HG03439 (cell line): ENCODE measurements at regions not wholly inside any gene's neighbourhood (a gene's known extent, or its start where the extent isn't known, plus 50 kb on each side); places are given as distances from the start of the nearest gene placed in this dataset.
"Not testable (repeated sequence)": the region's sequence is repeated elsewhere in the genome, so short reads cannot be mapped to it uniquely, and the experiment has no call there.

Source experiments
- ATAC-seq: cut with Tn5 transposase; IDR thresholded peaks from one replicate; pipeline ENCODE4 v1.9.1; 2021; ENCODE audit warnings: mild to moderate bottlenecking, moderate library complexity; ENCODE audit not compliant: unreplicated experiment

DNA sequence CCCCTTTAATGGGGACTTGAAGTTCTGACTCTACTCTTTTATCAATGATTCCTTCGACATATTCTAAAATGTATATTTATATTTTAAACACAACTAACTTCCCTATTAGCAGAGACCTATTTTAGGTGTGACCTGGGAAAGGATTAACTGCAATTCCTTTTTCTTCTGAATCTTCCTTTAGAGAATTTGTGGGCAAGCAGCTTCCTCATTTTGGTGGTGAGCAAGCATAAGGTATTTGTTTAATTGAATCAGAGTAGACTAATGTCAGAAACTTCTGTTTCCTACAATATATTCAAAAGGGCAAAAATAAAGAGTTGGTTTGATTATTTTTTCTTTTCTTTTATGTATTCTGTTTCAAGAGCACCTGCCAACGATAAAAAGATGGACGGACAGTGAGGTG, 237.0 kb downstream of the IKZF2 start:
- ATAC-seq = no peak

DNA sequence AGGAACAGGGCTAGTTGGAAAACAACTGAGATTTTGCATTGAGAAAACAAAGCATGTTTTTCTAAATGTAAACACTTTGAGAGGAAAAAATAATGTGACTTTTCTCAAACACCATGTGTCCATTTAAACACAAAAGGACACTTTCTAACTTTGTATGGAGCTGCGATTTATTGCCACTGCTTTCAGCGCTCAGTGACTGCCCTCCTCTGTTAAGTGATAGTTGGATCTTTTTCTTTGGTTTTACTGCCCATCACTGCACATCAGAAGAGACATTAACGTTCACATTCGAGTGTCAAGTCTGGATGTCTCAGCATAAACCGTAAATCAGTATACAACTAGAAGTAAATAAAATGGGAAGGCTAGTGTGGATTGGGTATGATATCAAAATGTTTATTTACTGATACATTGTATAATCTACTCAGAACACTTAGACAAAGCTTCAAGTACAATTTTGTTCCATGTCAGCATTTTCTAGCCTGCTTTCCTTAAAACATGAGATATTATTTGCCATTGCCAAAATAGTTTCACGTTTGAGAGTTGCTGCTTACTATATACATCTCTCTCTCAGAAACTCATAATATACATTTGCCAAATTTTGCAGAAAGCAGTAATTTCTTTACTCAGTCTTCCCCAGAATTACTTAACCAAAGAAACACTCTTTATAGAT, 237.6 kb downstream of the IKZF2 start:
- no peak for ATAC-seq

DNA sequence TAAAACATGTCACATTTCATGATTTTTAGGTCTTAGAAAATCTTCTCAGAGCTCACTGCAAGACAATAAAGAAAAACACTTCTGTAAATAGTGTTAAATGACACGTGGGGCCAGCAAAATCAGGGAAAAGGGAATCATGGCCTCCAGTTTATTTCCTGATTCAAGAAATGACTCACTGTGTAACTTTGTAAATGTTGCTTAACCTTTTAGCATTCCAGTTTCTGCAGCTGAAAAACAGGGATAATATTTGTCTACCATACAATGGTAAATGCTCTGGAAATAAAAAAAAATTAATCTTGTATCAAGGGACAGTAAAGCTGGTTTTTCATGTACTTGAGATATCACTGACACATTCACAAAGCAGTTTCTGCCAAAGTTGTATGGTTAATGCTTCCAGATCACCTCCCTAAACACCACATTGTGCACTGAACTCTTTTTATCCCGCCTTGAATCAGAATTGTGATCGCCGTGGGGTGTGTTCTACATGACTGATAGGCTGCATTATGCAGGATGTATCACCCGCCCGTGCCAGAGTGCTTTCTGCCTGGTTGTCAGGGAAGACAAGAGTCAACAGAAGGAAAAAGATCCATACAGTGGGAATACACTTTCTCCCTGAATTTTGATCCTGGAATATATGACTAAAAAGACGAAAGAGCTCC, 238.8 kb downstream of the IKZF2 start:
- no peak for ATAC-seq

- no peak for ATAC-seq
These were observed 240.4 kb downstream of the IKZF2 start for GRCh38 chr2:212911011-212911410.

DNA sequence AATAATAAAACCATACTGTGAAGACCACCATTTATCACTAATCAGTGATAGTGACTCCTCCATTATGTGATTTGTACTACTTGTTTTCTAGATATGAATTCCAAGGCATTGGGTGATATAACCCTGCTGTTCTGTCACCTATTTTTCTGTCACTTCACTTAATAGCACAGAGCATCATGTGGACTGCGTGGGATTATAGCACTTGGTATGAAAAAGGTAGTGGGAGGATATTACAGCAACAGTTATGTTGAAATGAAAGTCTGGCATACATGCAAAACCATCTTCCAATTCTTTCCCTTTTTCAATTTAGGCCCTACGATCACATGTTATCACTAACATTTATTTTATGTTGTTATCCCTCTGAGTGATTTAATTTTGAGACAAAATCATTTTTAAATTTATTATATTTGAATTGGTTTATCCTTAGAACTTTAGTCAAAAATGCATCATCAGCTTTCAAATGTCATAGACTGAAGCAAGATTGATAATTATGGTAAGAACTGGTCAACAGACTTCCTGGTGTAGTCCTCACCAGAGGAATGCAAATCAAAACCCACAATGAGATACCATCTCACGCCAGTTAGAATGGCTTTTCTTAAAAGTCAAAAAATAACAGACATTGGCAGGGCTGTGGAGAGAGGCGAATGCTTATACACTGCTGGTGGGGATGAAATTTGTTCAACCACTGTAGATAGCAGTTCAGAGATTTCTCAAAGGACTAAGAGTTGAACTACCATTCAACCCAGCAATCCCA, 242.6 kb downstream of the IKZF2 start:
- ATAC-seq = no peak

GRCh38 chr2:212908031-212908430, 243.4 kb downstream of the IKZF2 start:
- ATAC-seq = no peak

DNA sequence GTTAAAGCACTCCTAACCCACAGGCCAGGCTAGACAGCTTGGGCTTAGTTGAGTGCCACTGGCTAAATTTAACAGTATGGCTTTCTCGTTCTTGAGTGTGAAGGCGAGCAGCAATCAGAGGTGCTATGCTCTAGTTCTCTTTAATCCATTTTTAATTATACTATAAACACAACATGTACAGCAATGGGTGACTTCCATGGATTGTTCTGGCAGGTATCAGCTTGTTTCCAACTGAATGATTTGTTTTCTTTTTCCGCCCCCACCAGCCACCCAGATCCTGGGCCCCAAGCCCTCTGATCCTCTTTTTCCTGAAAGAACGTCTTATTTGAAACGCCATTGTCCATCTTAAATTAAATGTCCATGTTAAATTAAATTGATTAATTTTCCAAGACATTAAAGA, 244.8 kb downstream of the IKZF2 start:
- ATAC-seq = no peak

DNA sequence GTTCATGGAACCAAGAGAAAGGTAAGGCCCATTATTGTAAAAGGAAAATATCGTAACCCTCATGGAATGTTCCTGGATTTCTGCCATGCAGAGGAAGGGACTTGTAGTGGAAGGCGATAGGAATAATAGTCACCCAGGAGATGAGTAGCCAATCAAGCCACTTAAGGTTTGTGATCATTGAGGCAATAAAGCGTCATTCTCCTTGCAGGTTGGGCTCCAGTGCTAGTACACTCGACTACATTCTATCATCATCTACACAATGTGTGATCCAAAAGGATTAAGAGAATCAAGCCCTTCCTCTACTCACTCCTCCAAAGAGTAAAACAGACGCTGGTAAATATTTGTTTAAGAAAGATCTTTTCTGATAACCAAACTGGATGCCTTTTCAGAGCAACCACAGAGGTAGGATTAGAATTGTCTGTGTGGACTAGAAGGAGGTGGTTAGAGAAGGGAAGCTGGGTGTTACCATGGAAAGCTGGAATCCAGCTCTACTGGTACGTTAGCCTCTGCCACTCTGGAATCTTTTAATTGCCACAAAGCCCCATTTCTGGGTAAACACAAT, 245.7 kb downstream of the IKZF2 start:
- no peak for ATAC-seq

GRCh38 chr2:212904646-212905045, 246.8 kb downstream of the IKZF2 start:
- no peak for ATAC-seq

DNA sequence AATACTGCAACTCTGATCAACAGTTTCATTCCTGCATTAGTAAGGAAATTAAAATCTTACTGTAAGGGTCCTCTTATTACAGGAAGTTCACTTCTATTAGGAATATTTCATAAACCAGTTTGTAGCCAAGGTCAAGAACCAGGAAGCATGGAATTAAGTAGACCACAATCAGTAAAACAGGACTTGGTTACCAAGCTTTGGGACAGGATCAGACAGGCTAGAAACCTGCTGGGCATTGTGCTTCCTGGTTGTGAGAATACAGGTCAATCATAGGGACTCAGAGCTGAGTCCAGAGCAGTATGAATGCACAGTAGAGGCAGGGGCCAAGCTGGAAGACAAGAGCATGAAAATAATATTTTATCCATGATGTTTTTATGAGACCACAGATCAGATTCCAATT, 248.0 kb downstream of the IKZF2 start:
- ATAC-seq = no peak

DNA sequence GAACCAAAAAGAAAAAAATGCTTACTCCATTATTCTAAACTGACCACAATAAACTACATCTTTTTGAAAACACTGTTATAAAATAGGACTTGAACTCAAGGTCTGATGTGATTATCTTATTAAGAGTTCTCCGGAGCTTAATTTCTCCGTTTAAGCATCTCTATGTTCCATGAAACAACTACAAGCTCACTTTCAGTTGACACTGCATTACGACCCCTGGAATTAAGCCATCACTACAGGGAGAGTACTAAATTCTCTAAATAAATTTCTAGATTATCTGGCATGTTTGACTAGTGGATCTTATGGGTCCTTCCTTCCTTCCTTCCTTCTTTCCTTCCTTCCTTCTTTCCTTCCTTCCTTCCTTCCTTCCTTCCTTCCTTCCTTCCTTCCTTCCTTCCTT, 249.0 kb downstream of the IKZF2 start:
- no peak for ATAC-seq

- no peak for ATAC-seq
These were observed 249.7 kb downstream of the IKZF2 start for GRCh38 chr2:212901604-212902275.

DNA sequence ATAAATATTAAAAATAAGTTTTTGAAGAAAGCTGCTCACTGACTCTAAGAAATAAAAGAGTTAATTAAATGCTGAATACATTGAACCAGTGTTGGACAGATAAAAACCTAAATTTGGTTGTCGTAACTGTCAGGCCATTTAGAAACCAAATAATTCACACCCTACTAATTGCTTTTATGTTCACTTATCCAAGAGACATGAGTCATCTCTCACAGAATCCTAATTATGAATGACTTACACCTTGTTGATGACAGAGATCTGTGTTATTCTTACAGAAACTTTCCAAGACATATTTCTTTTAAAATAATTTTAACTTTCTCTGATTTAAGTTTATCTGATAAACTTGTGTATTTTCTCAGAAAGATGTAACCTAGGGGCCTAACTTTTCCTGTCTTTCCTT, 250.7 kb downstream of the IKZF2 start:
- ATAC-seq = no peak

DNA sequence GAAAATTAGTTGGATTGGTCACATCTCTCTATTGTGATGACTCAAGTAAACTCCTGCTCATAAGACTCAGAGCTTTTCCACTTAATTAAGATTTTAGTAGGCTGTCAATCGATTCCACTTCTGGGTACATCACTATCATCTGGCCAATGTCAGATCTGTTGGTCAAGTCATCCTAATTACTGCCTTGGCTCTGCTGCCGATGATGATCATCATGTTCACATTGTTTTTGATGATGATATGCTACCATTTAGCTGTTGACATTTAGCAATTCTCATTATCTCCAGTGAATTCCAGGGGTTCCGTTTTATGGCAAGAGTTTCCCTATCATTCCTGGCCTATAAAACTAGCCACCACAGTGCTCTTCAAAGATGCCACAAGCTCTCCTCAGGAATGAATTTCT, 253.4 kb downstream of the IKZF2 start:
- ATAC-seq = no peak

DNA sequence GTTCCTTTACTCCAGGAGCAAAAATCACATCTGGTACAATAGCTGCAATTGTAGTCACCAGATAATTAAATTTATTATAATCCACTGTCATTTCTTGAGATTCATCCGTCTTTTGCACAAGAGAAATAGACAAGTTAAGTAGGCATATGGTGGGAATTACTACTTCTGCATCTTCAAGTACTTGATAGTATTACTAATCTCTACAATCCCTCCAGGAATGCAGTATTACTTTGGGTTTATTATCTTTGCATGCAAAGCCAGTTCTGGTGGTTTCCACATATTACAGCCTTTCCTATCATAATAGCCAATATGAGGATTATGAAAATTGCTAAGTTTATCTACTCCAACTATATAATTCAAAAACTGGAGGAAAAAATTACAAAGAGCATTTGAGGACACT, 254.1 kb downstream of the IKZF2 start:
- ATAC-seq = no peak

GRCh38 chr2:212894026-212894425, 257.4 kb downstream of the IKZF2 start:
- ATAC-seq = no peak

DNA sequence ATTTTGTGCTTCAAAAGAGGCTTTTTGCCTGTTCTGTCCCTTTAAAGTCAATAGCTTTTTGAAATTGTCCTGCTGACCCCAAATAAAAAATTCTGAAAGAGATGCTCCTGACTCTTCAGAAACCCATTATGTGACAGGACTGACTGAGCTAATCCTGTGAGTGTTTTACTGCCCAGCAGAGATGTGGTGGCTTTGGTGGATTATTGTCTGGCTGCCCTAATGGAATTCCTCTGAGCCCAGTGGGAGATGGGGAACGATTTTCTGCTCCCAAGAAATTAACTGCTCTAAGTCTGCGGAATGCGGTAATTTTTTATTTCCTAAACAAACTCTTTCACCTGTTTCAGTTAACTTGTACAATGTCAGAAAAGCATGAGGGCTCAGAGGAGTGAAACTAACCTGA, 258.2 kb downstream of the IKZF2 start:
- no peak for ATAC-seq

DNA sequence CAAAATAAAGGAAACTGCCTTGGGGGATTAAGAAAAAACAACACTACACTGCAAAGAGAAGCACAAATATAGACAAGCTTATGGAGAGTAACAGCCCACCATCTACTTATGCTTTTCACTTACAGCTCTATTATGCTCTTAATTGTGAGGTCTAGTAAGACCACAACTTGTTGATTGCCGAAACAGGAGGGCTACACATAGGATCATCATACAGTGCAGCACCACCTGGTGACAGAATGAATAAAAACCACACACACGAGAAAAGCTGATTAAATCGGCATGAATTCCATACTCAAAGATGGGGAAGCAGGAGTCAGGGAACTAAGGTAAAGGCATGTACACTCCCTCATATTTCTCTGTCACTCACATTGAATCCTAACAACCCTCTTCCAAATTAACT, 259.2 kb downstream of the IKZF2 start:
- no peak for ATAC-seq

DNA sequence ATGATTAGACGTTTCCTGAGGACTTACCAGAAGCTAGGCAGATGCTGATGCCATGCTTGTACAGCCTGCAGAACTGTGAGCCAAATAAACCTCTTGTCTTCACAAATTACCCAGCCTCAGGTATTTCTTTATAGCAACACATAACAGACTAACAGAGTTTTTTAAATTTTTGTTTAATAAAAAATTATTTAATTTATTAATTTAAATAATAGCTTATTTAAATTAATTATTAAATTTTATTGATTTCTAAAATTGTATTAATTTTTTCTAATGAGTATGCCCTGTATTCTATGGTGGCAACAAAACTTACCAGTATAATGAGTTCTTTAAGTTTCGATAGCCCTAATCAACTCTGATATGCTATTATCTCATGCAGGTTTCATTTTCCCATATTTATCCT, 259.8 kb downstream of the IKZF2 start:
- no peak for ATAC-seq

DNA sequence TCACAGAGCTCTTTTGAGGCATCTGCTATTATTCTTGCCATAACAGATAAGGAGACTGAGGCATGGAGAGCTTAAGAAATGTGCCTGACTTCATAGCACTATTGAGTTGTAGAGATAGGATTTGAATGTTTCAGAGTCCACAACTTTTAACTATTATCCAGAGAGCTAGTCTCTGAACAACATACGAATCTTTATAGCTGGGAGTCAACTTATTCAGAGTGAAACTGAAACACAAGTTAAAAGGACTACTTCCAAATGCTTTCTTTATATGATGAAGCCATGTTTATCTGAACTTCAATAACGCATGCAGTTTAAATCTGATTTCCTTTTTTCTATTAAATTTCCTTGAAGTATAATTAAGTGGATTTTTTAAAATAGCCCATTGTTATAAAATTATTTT, 268.8 kb downstream of the IKZF2 start:
- no peak for ATAC-seq

DNA sequence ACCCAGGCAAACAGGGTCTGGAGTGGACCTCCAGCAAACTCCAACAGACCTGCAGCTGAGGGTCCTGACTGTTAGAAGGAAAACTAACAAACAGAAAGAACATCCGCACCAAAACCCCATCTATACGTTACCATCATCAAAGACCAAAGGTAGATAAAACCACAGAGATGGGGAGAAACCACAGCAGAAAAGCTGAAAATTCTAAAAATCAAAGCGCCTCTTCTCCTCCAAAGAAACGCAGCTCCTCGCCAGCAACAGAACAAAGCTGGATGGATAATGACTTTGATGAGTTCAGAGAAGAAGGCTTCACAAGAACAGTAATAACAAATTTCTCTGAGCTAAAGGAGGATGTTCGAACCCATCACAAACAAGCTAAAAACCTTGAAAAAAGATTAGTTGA, 274.9 kb downstream of the IKZF2 start:
- not testable (repeated sequence) for ATAC-seq
